Mucosa of descending colon (tissue), 3 donors: ENCODE measurements at regions not wholly inside any gene's neighbourhood (a gene's known extent, or its start where the extent isn't known, plus 50 kb on each side); places are given as distances from the start of the nearest gene placed in this dataset.
"Not testable (repeated sequence)": the region's sequence is repeated elsewhere in the genome, so short reads cannot be mapped to it uniquely, and the experiment has no call there.

ENCODE experiments used
- ATAC-seq: fragments of 200-7000 bp; cut with Tn5 transposase; one replicate; pipeline ENCODE4 v1.9.1; 2020; ENCODE audit warnings: mild to moderate bottlenecking, moderate library complexity
- DNase-seq, 3 donors: peaks; one replicate each; pipeline ENCODE4 v3.0.0-alpha.2; 2020
- H3K36me3 ChIP-seq: fragments of 200-600 bp; one replicate; pipeline ENCODE4 v1.8.0; 2021; ENCODE audit warnings: low read depth, mild to moderate bottlenecking
- H3K4me1 ChIP-seq: fragments of 200-600 bp; one replicate; pipeline ENCODE4 v1.8.0; 2021; ENCODE audit warnings: low read depth, mild to moderate bottlenecking
- H3K4me3 ChIP-seq: fragments of 200-600 bp; one replicate; pipeline ENCODE4 v1.8.0; 2021; ENCODE audit warnings: mild to moderate bottlenecking
- H3K9me3 ChIP-seq: fragments of 200-600 bp; one replicate; pipeline ENCODE4 v1.8.0; 2021; ENCODE audit warnings: mild to moderate bottlenecking
- CTCF ChIP-seq: fragments of 200-600 bp; IDR thresholded peaks from one replicate; pipeline ENCODE4 v1.8.0; 2022; ENCODE audit warnings: antibody characterized with exemption, mild to moderate bottlenecking
- intact Hi-C, 2 donors: fragments of 100-400 bp; cut with DNase I in 1 of 2; cut with micrococcal nuclease in 1 of 2; formaldehyde crosslinking; loops; one replicate each; pipeline versions ENCODE4 v1.11.0 to v1.11.1; 2022; cut with DNase I, micrococcal nuclease
- donor health status: DM: no; HTN: no; CAD: no; lungs with moderate emphysema.
- donor health status: DM: no; HTN: no; CAD: no.
- donor health status: DM: no; HTN: yes; CAD: no.

GRCh38 chr4:3880615-3881120 is 114.5 kb downstream of the ADRA2C start:
- peak; percentile 65 to 82 (median 82) for DNase-seq
- intact Hi-C loops = no loop called here
- peak; percentile 89 for ATAC-seq
- Histone ChIP-seq H3K36me3 (no peaks in the 10 kb centered on the region), H3K4me3 (no peak overlapping the region), H3K4me1 (no peaks in the 10 kb centered on the region), H3K9me3 (no peaks in the 10 kb centered on the region)
- peak; percentile 50 for TF ChIP-seq CTCF

- H3K4me1 ChIP-seq, intact Hi-C loops, DNase-seq, ATAC-seq, H3K36me3 ChIP-seq, H3K9me3 ChIP-seq, H3K4me3 ChIP-seq: not testable (repeated sequence)
Observed at GRCh38 chr4:3882316-3882885, 116.2 kb downstream of the ADRA2C start.

GRCh38 chr4:3884261-3884660 is 118.1 kb downstream of the ADRA2C start:
- ATAC-seq, intact Hi-C loops, H3K9me3 ChIP-seq, H3K36me3 ChIP-seq, H3K4me1 ChIP-seq, H3K4me3 ChIP-seq, DNase-seq: not testable (repeated sequence)

- H3K4me3 ChIP-seq, intact Hi-C loops, H3K36me3 ChIP-seq, ATAC-seq, H3K4me1 ChIP-seq, H3K9me3 ChIP-seq: not testable (repeated sequence)
- peak in 1 of 3 donors; percentile 21 for DNase-seq
Observed at GRCh38 chr4:3893590-3893989, 127.4 kb downstream of the ADRA2C start.

- H3K4me3 ChIP-seq, H3K36me3 ChIP-seq, DNase-seq, H3K9me3 ChIP-seq, intact Hi-C loops, H3K4me1 ChIP-seq, ATAC-seq: not testable (repeated sequence)
Observed at GRCh38 chr4:3894086-3894959, 128.1 kb downstream of the ADRA2C start.

- no peaks in the 10 kb centered on the region for H3K9me3 ChIP-seq
- H3K4me3 ChIP-seq = no peak overlapping the region
- no peaks in the 10 kb centered on the region for H3K36me3 ChIP-seq
- H3K4me1 ChIP-seq = no peaks in the 10 kb centered on the region
- ATAC-seq (no peak), DNase-seq (no peak)
- TF ChIP-seq CTCF = no peak
- intact Hi-C loops = no loop called here
Observed at GRCh38 chr4:3896441-3896840, 130.3 kb downstream of the ADRA2C start.

- H3K36me3 ChIP-seq, H3K4me3 ChIP-seq, H3K4me1 ChIP-seq, intact Hi-C loops, DNase-seq, H3K9me3 ChIP-seq, ATAC-seq: not testable (repeated sequence)
Observed at GRCh38 chr4:3896871-3897578, 130.8 kb downstream of the ADRA2C start.

GRCh38 chr4:3898098-3898497 is 131.9 kb downstream of the ADRA2C start:
- no peaks in the 10 kb centered on the region for H3K4me1 ChIP-seq
- H3K4me3 ChIP-seq = no peak overlapping the region
- ATAC-seq (no peak), DNase-seq (no peak)
- intact Hi-C loops = no loop called here
- H3K9me3 ChIP-seq = no peaks in the 10 kb centered on the region
- no peak for TF ChIP-seq CTCF
- no peaks in the 10 kb centered on the region for H3K36me3 ChIP-seq

- ATAC-seq, H3K36me3 ChIP-seq, DNase-seq, H3K4me1 ChIP-seq, H3K4me3 ChIP-seq, H3K9me3 ChIP-seq, intact Hi-C loops: not testable (repeated sequence)
Observed at GRCh38 chr4:3898928-3899327, 132.7 kb downstream of the ADRA2C start.

GRCh38 chr4:3904264-3904955 is 138.2 kb downstream of the ADRA2C start:
- H3K4me3 ChIP-seq, ATAC-seq, intact Hi-C loops, DNase-seq, H3K9me3 ChIP-seq, H3K36me3 ChIP-seq, H3K4me1 ChIP-seq: not testable (repeated sequence)
